ENCODE measurements at regions not wholly inside any gene's neighbourhood (a gene's known extent, or its start where the extent isn't known, plus 50 kb on each side); places are given as distances from the start of the nearest gene placed in this dataset.

DNA sequence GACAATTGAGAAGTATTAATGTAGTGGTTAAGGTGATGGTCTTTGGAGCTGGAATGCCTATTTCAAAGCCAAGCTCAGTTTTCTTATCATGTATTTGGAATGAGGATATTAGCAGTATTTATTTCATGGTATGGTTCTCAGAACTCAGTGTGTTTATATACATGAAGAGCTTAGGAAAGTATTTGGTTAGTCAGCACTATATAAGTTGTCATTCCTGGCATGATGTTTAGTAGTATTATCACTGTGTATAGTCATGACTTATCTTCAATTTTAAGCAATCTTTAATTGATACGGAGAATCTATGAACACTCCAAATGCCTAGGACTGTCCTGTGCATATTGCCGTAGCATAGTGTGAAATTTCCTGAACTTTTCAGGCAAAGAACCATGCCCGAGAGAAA, 501.9 kb upstream of the USP24 start:
- no peak for TF ChIP-seq TEAD4 (CRISPR knock-in tag; IDR thresholded peaks at IDR 0.05)
- TF ChIP-seq, protein P1, sequence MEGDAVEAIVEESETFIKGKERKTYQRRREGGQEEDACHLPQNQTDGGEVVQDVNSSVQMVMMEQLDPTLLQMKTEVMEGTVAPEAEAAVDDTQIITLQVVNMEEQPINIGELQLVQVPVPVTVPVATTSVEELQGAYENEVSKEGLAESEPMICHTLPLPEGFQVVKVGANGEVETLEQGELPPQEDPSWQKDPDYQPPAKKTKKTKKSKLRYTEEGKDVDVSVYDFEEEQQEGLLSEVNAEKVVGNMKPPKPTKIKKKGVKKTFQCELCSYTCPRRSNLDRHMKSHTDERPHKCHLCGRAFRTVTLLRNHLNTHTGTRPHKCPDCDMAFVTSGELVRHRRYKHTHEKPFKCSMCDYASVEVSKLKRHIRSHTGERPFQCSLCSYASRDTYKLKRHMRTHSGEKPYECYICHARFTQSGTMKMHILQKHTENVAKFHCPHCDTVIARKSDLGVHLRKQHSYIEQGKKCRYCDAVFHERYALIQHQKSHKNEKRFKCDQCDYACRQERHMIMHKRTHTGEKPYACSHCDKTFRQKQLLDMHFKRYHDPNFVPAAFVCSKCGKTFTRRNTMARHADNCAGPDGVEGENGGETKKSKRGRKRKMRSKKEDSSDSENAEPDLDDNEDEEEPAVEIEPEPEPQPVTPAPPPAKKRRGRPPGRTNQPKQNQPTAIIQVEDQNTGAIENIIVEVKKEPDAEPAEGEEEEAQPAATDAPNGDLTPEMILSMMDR (IDR thresholded peaks at IDR 0.05) = no peak
- TF ChIP-seq RELA (CRISPR knock-in tag; IDR thresholded peaks at IDR 0.05; ENCODE audit: borderline replicate concordance) = no peak
- no peak for TF ChIP-seq CREB1 (CRISPR knock-in tag; IDR thresholded peaks at IDR 0.05)
- TF ChIP-seq, protein P2, sequence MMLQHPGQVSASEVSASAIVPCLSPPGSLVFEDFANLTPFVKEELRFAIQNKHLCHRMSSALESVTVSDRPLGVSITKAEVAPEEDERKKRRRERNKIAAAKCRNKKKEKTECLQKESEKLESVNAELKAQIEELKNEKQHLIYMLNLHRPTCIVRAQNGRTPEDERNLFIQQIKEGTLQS (CRISPR knock-in tag; conservative IDR thresholded peaks at IDR 0.05) = no peak
